GM12891 (cell line): ENCODE measurements at regions not wholly inside any gene's neighbourhood (a gene's known extent, or its start where the extent isn't known, plus 50 kb on each side); places are given as distances from the start of the nearest gene placed in this dataset.

Source experiments
- PAX5 ChIP-seq: IDR thresholded peaks from 2 replicates; pipeline ENCODE4 v1.6.1; 2011; ENCODE audit warnings: low read length, moderate library complexity, mild to moderate bottlenecking; ENCODE audit not compliant: insufficient read depth, severe bottlenecking
- POLR2A ChIP-seq: IDR thresholded peaks from 2 replicates; pipeline ENCODE4 v1.6.1; 2011; ENCODE audit warnings: low read depth, low read length, control low read depth
- TAF1 ChIP-seq: IDR thresholded peaks from 2 replicates; pipeline ENCODE4 v1.6.1; 2011; ENCODE audit warnings: low read depth, low read length, control low read depth

DNA sequence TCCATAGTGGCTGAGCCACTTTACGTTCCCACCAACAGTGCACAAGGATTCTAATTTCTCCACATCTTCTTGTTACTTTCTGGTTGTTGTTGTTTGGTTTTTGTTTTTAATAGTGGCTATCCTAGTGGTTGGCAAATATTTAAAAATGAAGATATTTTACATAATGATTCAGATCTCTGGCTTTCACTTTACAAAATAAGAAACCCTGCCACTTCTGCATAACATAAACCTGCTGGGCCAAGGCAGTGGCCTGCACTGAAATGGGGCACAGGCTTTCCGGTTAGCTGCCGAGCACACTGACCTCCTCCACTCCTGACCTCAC, 320.4 kb downstream of the RPS6KC1 start:
- no peak for TF ChIP-seq TAF1
- TF ChIP-seq PAX5, result no peak
- TF ChIP-seq POLR2A, result no peak
